Limb (tissue), 2 donors: ENCODE measurements at regions not wholly inside any gene's neighbourhood (a gene's known extent, or its start where the extent isn't known, plus 50 kb on each side); places are given as distances from the start of the nearest gene placed in this dataset.
"Not testable (repeated sequence)": the region's sequence is repeated elsewhere in the genome, so short reads cannot be mapped to it uniquely, and the experiment has no call there.

Experiments used
- DNase-seq, 2 donors: peaks; one replicate each; pipeline ENCODE4 v3.0.0-alpha.2; 2016; ENCODE audit errors: extremely low spot score in 2 of 2

DNA sequence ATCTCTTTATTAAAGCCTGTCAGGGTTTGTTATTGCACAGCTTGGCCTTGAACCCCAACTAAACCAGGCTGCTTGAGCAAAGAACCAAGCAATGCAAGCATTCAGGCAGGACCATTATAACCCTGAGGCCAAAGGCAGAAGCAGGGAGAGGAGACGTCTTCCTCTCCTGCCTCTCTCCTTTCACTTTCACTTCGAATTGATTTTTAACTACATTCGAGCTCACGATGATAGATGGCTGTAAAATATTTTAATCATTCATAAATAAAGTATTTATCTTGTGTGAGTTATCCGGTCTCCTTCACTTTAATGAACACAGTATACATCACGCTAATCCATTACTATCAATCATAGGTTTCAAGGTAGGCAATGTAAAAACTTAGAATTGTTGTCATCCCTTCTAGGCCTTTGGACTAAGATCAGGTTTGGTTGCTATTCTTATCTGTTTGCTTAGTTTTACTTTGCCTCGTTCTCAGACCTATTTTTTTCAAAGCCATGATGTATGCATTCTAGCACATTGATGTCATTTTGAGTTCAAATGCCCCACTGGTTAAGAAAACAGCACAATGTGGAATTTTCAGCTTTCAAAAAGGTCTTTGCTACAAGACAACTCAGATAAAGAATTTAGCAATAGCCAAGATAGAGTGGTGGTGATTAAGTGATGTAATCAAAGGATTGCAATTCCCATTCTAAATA is 480.2 kb upstream of the RUNX1 start:
- no peak for DNase-seq

DNA sequence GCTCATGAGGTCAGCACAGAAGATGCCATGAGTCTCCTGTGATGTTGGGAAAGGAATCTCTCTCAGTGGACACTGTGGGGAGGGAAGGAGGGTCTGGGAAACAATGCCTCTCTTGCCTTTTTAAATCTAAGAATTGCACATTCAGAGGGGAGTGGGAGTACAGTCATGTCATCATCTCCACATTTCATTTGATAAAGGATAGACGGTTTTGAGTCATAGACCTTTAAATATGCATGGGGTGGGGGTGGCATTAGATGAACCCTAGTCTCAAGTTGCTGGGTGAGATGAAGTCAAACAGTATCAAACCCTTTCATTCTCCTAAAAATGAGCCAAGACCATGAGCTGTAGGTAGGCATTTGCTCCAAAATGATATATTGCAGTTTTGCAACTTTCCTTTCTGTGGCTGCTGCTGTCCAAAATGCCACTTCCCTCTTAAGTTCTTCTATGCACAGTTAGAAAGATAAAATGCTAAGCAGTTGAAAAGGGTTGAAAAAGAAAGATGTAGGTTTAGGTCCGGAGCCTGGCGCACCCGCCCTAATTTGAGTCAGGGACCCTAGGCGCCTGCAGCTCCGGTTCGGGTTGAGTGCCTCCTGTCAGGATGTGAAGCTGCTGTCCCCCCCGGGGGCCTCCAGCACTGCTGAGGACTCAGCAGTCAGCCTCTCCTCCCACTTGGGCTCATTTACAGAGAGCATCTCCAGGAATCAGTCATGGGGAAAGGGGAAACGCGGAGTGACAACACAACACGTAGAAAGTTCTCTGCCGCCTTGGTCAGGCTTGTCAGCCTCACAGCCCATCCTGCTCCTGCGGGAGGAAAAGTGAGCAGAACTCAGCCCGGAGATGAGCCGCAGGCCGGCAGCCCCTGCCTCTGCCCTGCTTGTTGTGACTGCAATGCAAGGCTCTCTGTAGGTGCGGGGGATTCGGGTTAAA is 479.3 kb upstream of the RUNX1 start:
- DNase-seq = no peak

DNA sequence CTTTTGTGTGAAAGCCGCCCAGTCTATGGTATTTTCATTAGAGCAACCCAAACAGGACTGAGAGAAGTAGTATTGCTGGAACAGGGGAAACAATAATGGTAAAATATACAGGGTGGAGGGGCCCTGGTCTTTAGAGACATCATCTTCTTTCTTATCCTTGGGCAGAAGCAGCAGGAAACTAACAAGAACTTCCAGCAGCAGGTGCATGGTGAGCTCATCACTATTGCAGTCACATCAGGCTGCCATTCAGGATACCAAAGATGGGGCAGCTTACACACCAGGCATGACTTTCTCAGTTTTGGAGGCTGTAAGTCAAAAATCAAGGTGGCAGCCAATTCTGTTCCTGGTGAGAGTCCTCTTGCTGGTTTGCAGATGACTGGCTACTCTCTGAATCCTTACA is 478.3 kb upstream of the RUNX1 start:
- no peak for DNase-seq

- no peak for DNase-seq
Observed at GRCh38 chr21:35525443-35525842, 476.3 kb upstream of the RUNX1 start.

DNA sequence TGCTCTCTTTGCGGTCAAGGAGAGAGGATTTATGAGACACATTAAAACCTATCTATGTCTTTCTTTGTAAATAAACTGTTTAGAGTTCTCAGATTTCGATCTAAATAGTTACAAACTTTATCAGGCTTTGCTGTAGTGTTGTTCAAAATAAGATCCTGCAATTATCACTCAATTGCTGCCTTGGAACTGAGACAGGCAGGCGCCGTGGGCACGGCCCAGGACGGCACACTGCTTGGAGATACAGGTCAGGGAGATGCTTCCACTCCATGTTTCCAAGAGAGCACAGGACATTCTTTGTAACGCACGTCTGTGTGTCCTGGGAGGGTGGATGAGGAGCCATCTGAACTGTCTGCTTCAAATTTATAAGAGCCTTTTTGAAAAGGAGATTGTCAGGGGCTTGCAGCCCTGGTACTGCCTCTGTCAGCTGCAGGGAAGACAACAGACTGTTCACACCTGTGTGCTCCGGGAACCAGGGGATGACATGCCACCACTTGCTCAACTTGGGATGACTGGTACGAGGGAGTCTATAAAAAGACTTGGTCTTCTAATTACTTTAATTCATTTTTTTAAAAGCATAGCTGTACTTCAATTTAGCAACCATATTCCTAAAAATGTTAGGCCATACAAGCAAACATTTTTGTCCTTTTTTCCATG is 472.9 kb upstream of the RUNX1 start:
- no peak for DNase-seq

- no peak for DNase-seq
Observed at GRCh38 chr21:35521293-35521692, 472.2 kb upstream of the RUNX1 start.

DNA sequence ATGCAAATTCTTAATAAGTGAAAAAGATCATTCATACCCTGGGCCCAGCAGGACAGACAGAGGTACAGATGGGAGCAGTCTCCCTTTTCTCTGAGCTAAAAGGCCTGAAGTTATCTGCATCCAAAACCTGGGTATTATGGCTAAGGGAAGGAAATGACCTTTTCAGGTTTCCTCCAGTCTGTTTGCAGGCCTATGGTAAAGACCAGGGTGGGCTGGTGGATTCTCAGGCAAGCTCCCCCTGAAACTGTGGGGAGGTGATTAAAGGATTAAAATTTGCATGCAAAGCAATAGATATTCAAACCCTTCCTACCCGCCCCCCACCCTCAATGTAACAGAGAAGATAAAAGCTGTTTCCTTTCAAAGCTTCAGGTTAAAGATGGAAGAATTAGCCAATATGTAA is 471.8 kb upstream of the RUNX1 start:
- no peak for DNase-seq

- no peak for DNase-seq
Observed at GRCh38 chr21:35520302-35520701, 471.2 kb upstream of the RUNX1 start.

DNA sequence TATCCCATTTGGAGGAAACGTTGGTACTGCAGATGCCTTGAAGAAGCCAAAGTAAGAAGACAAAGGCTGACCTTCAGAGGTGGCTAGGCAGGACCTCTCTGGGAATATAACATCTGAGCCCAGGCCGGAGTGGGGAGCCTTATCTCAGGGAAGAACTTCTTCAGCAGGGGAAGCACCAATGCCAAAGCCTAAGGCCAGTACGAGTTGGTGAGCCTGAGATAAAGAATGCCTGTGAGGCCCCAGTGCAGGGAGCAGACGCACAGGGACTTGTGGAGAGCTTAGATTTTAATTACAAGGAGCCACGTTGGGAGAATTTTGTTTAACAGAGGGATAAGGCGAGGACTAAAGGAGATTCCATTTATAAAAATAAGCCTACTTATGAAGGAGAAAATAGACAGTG is 468.8 kb upstream of the RUNX1 start:
- DNase-seq = no peak

DNA sequence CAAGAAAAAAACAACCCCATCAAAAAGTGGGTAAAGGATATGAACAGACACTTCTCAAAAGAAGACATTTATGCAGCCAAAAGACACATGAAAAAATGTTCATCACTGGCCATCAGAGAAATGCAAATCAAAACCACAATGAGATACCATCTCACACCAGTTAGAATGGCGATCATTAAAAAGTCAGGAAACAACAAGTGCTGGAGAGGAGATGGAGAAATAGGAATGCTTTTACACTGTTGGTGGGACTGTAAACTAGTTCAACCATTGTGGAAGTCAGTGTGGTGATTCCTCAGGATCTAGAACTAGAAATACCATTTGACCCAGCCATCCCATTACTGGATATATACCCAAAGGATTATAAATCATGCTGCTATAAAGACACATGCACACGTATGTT is 467.2 kb upstream of the RUNX1 start:
- DNase-seq = not testable (repeated sequence)

DNA sequence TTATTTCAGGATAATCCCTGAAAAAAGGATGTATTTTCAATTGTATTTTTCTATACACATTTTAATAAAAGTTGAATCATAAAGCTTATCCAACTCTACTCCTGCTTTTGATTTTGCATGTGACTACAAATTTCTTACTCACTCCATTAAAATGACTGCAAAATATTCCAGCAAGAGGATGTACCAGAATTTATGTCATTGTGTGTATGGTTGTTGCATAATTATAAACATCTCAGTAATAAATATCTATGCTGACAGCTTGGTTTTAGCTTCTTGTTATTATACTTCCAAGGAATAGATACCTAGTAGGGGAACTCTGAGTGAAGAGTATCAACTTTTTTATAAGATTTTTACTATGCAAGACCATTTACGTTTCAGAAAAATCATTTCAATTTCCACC is 463.2 kb upstream of the RUNX1 start:
- DNase-seq = no peak

DNA sequence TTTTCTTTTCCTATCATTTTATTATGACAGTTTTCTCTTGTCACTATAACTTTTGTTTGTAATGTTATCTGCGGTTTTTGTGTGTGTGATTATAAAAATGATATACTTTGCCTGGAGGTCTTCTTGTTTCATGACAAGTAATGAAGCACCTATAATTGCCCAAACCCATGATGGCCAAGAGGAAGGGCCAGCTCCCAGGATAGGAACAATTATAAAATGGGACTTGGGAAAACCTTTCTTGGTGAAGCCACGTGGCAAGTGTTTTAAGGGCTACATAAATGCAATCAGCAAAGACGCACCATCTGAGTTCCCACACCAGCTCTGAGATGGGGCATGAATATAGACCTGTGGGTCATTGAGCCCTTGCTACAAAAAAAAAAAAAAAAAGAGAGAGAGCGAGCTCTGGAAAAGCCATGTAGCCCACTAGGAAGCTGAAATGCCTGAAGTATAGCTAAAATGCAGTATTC is 462.6 kb upstream of the RUNX1 start:
- DNase-seq = no peak

DNA sequence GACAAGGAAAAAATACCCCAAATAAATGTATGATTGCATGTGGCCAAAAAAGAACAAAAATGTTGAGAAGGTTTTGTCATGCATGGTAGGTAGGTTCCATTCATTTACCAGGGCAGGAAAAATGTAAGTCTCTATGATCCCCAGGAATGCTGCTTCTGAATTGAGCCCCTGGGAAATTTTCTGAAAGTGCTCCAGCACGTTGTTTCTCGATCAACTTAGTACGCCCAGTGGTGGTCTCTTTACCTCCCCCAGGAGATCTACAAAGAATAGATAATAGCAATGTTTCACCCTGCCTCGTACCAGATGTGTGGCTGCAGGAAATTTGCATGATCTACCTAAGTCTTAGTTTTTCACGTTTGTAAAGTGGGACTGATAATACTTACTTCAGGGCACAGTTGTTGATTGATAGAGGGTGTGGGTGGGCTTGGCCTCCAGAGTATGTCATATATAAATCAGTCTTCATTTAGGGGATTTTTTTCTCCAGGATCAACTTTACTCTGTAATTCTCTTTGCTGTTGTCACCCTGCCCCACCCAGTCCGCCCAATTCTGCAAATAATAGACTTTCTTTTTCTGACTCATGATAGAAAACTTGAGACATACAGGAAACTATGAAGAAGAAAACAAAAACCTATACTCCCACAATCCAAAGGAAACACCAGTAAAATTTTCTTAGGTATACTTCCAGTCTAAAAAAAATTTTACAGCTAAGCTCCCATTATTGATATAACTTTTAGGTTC is 462.0 kb upstream of the RUNX1 start:
- DNase-seq = no peak

DNA sequence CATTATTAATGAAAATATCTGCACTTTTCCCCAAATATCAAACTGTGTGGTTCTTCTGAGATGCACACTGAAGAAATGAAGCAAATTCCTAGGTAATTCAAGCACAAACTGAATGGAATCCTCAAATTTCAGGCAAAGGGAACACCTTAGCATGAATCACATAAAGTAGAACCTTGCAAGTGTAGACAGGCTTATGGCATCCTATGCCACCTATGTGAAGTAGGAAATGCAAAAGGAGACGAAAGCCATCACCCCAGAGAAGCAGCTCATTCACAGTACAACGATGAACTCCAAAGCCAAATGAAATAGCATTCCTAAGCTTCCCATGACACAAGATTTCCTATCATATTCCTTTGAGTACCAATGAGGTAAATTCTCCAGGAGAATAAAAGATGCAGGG is 461.2 kb upstream of the RUNX1 start:
- no peak for DNase-seq

- DNase-seq = no peak
Observed at GRCh38 chr21:35509001-35509704, 460.1 kb upstream of the RUNX1 start.

DNA sequence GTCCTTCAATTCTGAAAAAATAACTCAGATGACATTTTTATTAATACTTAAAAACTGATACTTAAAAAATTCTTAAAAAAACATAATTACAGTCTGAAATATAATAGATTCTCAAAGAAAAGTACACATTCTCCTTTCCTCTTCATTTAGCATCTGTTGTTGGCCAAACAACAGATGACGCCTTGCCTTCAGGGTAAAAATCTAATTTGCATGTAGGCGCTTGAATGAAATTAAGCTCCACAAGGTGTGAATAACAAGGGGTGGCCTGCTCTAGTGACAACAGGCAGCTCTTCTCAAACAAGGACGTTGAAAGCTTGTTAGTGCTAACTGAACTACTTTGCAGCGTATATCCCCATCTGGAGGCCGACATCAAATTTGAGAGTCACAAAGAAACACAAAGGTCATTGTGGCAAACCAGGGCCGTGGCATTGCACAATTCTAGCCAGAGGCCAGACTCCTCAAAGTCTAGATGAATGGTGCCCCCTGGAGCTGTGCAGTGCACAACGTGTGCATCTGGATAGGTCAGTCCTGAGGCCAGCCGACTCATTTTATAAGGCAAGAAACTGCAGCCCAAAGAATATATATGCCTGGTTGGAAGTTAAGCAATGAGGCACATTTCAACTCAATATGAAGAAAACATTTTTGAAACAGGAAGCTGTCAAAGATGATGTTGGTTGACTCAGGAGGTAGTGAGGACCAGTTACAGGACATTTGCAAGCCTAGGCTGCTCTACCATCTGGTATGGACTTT is 459.2 kb upstream of the RUNX1 start:
- no peak for DNase-seq

- DNase-seq = no peak
Observed at GRCh38 chr21:35507181-35507759, 458.2 kb upstream of the RUNX1 start.

- DNase-seq = no peak
Observed at GRCh38 chr21:35506771-35507170, 457.7 kb upstream of the RUNX1 start.

GRCh38 chr21:35506352-35506751 is 457.2 kb upstream of the RUNX1 start:
- no peak for DNase-seq

DNA sequence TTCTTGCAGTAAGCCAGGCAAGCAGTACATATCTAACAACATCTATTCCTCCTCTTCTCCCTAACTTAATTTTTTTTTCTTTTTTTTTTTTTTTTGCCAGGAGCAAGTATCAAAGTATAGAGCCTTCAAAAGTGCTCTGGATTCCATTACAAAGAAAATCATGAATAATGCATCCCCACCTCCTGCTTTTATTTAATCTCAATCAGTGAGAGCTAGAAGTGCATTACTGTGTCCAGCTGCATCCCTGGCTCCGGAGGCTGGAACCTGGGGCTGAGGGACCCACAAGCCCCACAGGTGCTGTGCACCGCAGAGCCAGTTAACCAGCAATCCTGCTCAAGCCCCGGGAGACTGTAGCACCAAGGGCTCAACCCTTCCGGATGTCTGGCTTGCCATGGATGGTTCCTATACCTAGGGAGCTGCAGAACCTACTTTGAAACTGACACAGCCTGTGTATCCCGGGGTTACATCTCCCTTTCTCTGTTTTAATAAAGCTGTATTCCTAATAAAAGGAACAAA is 455.9 kb upstream of the RUNX1 start:
- no peak for DNase-seq
